ENCODE measurements at regions not wholly inside any gene's neighbourhood (a gene's known extent, or its start where the extent isn't known, plus 50 kb on each side); places are given as distances from the start of the nearest gene placed in this dataset.

DNA sequence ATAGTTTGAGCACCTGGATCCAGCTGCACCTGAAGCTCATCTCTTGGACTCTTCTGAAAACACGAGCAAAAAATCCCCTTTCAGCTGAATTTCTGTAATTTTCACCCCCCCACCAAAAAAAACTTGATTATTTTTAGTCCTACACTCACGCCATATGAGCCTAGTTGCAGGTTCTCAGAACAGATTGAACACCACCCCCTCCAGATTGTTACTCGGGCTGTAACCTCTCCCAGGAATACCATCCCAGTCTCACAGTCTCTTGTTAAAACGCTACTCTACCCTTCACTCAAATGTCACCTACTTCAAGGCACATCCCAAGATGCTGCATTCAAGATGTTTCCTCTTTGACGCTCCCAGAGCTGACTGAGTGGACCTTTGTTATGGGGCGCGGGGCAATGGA, 96.3 kb upstream of the PRDM11 start:
- ChIA-PET POLR2A (no interaction called here), CTCF (interaction anchor here (1.2 kb wide), 1 partner anchor 9 kb away, joined by 3 read pairs; no protein-coding TSS in a partner anchor)
- TF ChIP-seq, protein P1, sequence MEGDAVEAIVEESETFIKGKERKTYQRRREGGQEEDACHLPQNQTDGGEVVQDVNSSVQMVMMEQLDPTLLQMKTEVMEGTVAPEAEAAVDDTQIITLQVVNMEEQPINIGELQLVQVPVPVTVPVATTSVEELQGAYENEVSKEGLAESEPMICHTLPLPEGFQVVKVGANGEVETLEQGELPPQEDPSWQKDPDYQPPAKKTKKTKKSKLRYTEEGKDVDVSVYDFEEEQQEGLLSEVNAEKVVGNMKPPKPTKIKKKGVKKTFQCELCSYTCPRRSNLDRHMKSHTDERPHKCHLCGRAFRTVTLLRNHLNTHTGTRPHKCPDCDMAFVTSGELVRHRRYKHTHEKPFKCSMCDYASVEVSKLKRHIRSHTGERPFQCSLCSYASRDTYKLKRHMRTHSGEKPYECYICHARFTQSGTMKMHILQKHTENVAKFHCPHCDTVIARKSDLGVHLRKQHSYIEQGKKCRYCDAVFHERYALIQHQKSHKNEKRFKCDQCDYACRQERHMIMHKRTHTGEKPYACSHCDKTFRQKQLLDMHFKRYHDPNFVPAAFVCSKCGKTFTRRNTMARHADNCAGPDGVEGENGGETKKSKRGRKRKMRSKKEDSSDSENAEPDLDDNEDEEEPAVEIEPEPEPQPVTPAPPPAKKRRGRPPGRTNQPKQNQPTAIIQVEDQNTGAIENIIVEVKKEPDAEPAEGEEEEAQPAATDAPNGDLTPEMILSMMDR (IDR thresholded peaks at IDR 0.05; ENCODE audit: insufficient read depth, low read length, missing control alignments), result no peak
- no peak overlapping the region for H3K4me3 ChIP-seq (ENCODE audit: low read depth, low read length)
- DNase-seq (ENCODE audit: low read depth, low spot score), result no peak

DNA sequence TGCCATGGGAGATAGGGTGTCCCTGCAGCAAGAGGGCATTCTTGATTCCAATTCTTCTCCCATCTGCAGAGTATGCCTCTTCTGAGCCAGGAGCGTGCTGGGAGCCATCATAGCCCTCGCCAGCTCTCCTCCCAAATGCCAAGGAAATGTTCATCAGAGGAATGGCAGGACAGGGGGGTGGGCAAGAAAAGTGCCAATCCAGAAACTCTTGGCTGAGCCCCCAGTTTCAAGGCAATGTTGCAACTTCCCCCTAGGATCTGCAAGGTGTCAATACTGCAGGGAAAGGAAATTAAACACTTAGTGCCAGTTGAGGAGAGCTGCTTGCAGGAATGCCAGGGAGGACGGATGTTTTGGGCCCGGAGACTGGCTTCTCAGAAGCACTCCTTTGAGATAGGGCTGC, 94.8 kb upstream of the PRDM11 start:
- no peak overlapping the region for H3K4me3 ChIP-seq (ENCODE audit: low read depth, low read length)
- DNase-seq (ENCODE audit: low read depth, low spot score), result no peak
- POLR2A ChIA-PET, result no interaction called here
- CTCF ChIA-PET, result no interaction called here
- TF ChIP-seq, protein P1 (IDR thresholded peaks at IDR 0.05; ENCODE audit: insufficient read depth, low read length, missing control alignments), result no peak

DNA sequence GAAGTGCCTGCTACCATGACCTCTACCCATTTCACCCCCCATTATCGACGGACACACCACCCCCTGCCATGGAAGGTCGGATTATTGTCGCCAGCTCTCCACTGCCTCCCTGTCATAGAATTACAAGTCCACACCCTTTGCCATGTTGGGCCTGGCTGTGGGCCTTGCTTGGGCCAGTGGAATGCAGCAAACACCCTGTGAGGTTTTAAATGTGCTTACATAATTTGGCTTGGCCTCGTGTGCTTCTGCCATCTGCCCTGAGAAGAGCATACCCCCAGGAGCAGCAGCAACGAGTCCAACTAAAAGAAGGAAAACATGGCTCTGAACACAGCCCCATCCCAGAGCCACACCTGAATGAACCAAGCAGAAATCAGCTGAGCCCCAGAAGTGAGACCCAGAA, 94.1 kb upstream of the PRDM11 start:
- ChIA-PET CTCF (no interaction called here), POLR2A (no interaction called here)
- DNase-seq (ENCODE audit: low read depth, low spot score), result no peak

DNA sequence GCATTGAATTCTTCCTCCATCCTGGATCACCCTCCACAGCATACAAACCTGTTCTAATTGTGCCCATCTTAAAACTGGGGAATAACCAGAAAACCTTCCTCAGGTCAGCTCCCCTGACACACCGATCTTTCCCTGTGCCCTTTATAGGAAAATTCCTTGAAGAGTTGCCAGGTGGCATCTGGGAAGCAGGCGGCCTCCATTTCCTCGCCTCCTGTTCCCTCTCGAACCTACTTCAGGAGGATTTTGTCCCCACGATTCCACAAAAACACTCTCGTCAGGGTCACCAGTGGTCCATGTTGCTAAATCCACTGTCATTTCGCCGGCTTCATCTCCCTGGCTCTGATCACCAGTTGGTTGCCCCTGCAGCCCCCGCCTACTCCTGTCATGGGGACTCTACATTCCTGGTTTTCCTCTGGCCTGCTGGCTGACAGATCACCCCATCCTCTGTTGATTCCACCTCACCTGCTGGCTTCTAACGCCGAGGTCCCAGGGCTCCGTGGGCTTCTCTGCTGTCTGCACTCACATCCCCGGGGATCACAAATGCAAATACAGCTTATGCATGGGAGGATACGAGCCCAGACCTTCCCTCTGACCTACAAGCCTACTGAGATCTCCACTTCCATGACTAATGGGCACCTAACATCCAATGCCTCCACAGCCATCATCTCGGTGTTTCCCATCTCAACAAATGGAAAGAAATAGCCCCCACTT, 92.5 kb upstream of the PRDM11 start:
- no peak for DNase-seq (ENCODE audit: low read depth, low spot score)
- TF ChIP-seq, protein P1 (IDR thresholded peaks at IDR 0.05; ENCODE audit: insufficient read depth, low read length, missing control alignments), result no peak
- CTCF ChIA-PET, result no interaction called here
- POLR2A ChIA-PET, result no interaction called here
- H3K4me3 ChIP-seq (ENCODE audit: low read depth, low read length), result no peak overlapping the region

More for the DNA sequence above, 94.1 kb upstream of the PRDM11 start:
- TF ChIP-seq, protein P1 (IDR thresholded peaks at IDR 0.05; ENCODE audit: insufficient read depth, low read length, missing control alignments), result no peak
- no peak overlapping the region for H3K4me3 ChIP-seq (ENCODE audit: low read depth, low read length)

DNA sequence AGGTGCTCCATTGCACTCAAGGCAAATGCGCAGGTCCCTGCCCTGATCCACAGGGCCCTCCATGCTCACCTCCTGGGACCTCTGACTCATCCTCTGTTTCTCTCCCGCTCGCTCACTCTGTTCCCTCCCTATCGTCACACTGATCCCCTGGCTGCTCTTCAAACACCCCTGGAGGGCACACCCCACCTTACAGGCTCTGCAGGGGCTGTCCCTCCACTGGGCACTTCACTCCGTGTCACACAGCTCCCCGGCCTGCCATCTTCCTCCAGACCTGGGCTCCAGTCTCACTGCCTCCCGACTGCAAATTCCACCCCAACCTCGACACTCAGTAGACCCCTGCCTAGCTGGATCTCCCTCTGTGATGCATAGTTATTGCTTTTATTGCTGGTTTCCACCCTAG, 91.5 kb upstream of the PRDM11 start:
- no peak for DNase-seq (ENCODE audit: low read depth, low spot score)
- ChIA-PET CTCF (no interaction called here), POLR2A (no interaction called here)
- TF ChIP-seq, protein P1 (IDR thresholded peaks at IDR 0.05; ENCODE audit: insufficient read depth, low read length, missing control alignments), result no peak
- H3K4me3 ChIP-seq (ENCODE audit: low read depth, low read length), result no peak overlapping the region

DNA sequence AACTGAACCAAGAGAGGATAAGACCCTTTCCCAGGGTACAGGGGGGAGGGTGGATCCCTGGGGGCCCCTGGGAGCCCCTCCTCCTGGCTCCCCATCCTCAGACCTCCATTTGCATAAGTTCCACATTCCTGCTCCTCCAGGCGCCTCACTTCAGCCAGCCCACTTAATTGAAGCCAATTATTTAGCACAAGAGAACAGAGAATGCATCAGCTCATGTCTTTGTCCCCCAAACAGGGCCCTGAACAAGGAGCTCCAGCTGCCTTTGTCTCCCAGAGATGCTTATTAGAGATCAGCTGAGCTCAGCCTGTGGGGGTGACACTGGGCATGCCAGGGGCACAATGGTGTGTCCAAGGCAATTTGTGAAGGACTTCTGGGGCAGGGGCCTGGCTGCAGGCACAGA, 89.9 kb upstream of the PRDM11 start:
- ChIA-PET POLR2A (no interaction called here), CTCF (no interaction called here)

More for the DNA sequence above, 89.9 kb upstream of the PRDM11 start:
- H3K4me3 ChIP-seq (ENCODE audit: low read depth, low read length), result no peak overlapping the region
- no peak for DNase-seq (ENCODE audit: low read depth, low spot score)
- TF ChIP-seq, protein P1 (IDR thresholded peaks at IDR 0.05; ENCODE audit: insufficient read depth, low read length, missing control alignments), result no peak

All from AG04449 (cell line).